Suprapubic skin (tissue), 4 donors: ENCODE measurements at regions not wholly inside any gene's neighbourhood (a gene's known extent, or its start where the extent isn't known, plus 50 kb on each side); places are given as distances from the start of the nearest gene placed in this dataset.

Experiments
- CTCF ChIP-seq, 2 donors: fragments of 200-600 bp in 1 of 2; fragments of 450-650 bp in 1 of 2; sonication (generic) in 1 of 2; IDR thresholded peaks; one replicate each; pipeline ENCODE4 v1.5.1; 2016 to 2019; ENCODE audit warnings: antibody characterized with exemption in 2 of 2, mild to moderate bottlenecking in 1 of 2, moderate library complexity in 1 of 2
- EP300 ChIP-seq: sonication (generic); formaldehyde crosslinking; IDR thresholded peaks from one replicate; pipeline ENCODE4 v1.6.1; 2017; ENCODE audit warnings: antibody characterized with exemption
- POLR2A ChIP-seq, 2 donors: fragments of 450-650 bp; IDR thresholded peaks; one replicate each; pipeline ENCODE4 v1.6.1; 2017; ENCODE audit warnings: antibody characterized with exemption in 2 of 2, mild to moderate bottlenecking in 2 of 2, moderate library complexity in 2 of 2
- POLR2AphosphoS5 ChIP-seq, 3 donors: sonication (generic); formaldehyde crosslinking; IDR thresholded peaks; one replicate each; pipeline ENCODE4 v1.6.1; 2017; ENCODE audit warnings: antibody characterized with exemption in 3 of 3

- TF ChIP-seq POLR2AphosphoS5 (IDR thresholded peaks at IDR 0.05) (no peak), POLR2A (IDR thresholded peaks at IDR 0.05) (no peak), CTCF (IDR thresholded peaks at IDR 0.05) (no peak), EP300 (no peak)
These were observed 157.3 kb upstream of the BET1 start for GRCh38 chr7:94161476-94161875.
